ENCODE measurements at regions not wholly inside any gene's neighbourhood (a gene's known extent, or its start where the extent isn't known, plus 50 kb on each side); places are given as distances from the start of the nearest gene placed in this dataset.

GRCh38 chr12:125408718-125409117 is 343.5 kb downstream of the AACS start:
- Histone ChIP-seq H3K9me2 (ENCODE audit: insufficient read depth) (no peaks in the 10 kb centered on the region), H3K9ac (no peak overlapping the region), H3K4me3 (no peak overlapping the region), H3K4me1 (ENCODE audit: insufficient read depth) (no peaks in the 10 kb centered on the region), H3K9me3 (ENCODE audit: low read depth) (no peaks in the 10 kb centered on the region), H3K79me2 (ENCODE audit: insufficient read depth) (no peaks in the 10 kb centered on the region), H3K4me2 (ENCODE audit: unreplicated experiment) (no peak overlapping the region), H3K27ac (no peak overlapping the region), H3F3A (ENCODE audit: insufficient read depth) (no peaks in the 10 kb centered on the region), H4K20me1 (ENCODE audit: insufficient read depth) (no peaks in the 10 kb centered on the region), H3K27me3 (replicated peaks; ENCODE audit: insufficient read depth) (no peaks in the 10 kb centered on the region), H2AFZ (no peak overlapping the region), H3K36me3 (ENCODE audit: low read depth) (no peaks in the 10 kb centered on the region)
- WGBS, 2 experiments (ENCODE audit: low coverage in 1 of 2, low lambda C conversion rate in 2 of 2, missing lambda C conversion rate in 2 of 2), result 23 to 24% methylated on average over 3 of the region's 3 CpGs
- in situ Hi-C loops (cut with MboI), result no loop called here
- no peak for TF ChIP-seq EZH2phosphoT487 (IDR thresholded peaks at IDR 0.05; ENCODE audit: insufficient read depth, low read depth)
- TF ChIP-seq EZH2 (IDR thresholded peaks at IDR 0.05; ENCODE audit: insufficient read depth, poor library complexity, severe bottlenecking), result no peak
- DNase-seq, result no peak

GRCh38 chr12:125412506-125412905 is 347.3 kb downstream of the AACS start:
- H3K27ac ChIP-seq, result no peak overlapping the region
- H3F3A ChIP-seq (ENCODE audit: insufficient read depth), result no peaks in the 10 kb centered on the region
- H4K20me1 ChIP-seq (ENCODE audit: insufficient read depth), result no peaks in the 10 kb centered on the region
- H3K4me1 ChIP-seq (ENCODE audit: insufficient read depth), result no peaks in the 10 kb centered on the region
- no peaks in the 10 kb centered on the region for H3K9me3 ChIP-seq (ENCODE audit: low read depth)
- H3K4me2 ChIP-seq (ENCODE audit: unreplicated experiment), result no peak overlapping the region
- H3K79me2 ChIP-seq (ENCODE audit: insufficient read depth), result no peaks in the 10 kb centered on the region
- H3K4me3 ChIP-seq, result no peak overlapping the region
- no peak for DNase-seq
- no peak overlapping the region for H2AFZ ChIP-seq
- no peaks in the 10 kb centered on the region for H3K27me3 ChIP-seq (replicated peaks; ENCODE audit: insufficient read depth)
- TF ChIP-seq EZH2 (IDR thresholded peaks at IDR 0.05; ENCODE audit: insufficient read depth, poor library complexity, severe bottlenecking), result no peak
- no peak for TF ChIP-seq EZH2phosphoT487 (IDR thresholded peaks at IDR 0.05; ENCODE audit: insufficient read depth, low read depth)
- in situ Hi-C loops (cut with MboI), result no loop called here
- H3K9ac ChIP-seq, result no peak overlapping the region
- H3K9me2 ChIP-seq (ENCODE audit: insufficient read depth), result no peaks in the 10 kb centered on the region
- 58 to 63% methylated on average over 11 of the region's 11 CpGs for WGBS, 2 experiments (ENCODE audit: low coverage in 1 of 2, low lambda C conversion rate in 2 of 2, missing lambda C conversion rate in 2 of 2)
- H3K36me3 ChIP-seq (ENCODE audit: low read depth), result no peaks in the 10 kb centered on the region

- WGBS, 2 experiments (ENCODE audit: low coverage in 1 of 2, low lambda C conversion rate in 2 of 2, missing lambda C conversion rate in 2 of 2), result 11 to 16% methylated on average over 3 of the region's 3 CpGs
- no peaks in the 10 kb centered on the region for H3K27me3 ChIP-seq (replicated peaks; ENCODE audit: insufficient read depth)
Observed at GRCh38 chr12:125417446-125417845, 352.2 kb downstream of the AACS start.

GRCh38 chr12:125418902-125419564 is 353.8 kb downstream of the AACS start:
- Histone ChIP-seq H3K27me3 (replicated peaks; ENCODE audit: insufficient read depth) (no peaks in the 10 kb centered on the region), H3K79me2 (ENCODE audit: insufficient read depth) (no peaks in the 10 kb centered on the region), H3K9me2 (ENCODE audit: insufficient read depth) (no peaks in the 10 kb centered on the region), H3F3A (ENCODE audit: insufficient read depth) (no peaks in the 10 kb centered on the region), H3K9me3 (ENCODE audit: low read depth) (no peaks in the 10 kb centered on the region), H3K9ac (no peak overlapping the region), H3K27ac (no peak overlapping the region), H4K20me1 (ENCODE audit: insufficient read depth) (no peaks in the 10 kb centered on the region), H3K4me1 (ENCODE audit: insufficient read depth) (no peaks in the 10 kb centered on the region), H3K4me2 (ENCODE audit: unreplicated experiment) (no peak overlapping the region), H3K36me3 (ENCODE audit: low read depth) (no peaks in the 10 kb centered on the region), H3K4me3 (no peak overlapping the region), H2AFZ (no peak overlapping the region)
- TF ChIP-seq EZH2phosphoT487 (IDR thresholded peaks at IDR 0.05; ENCODE audit: insufficient read depth, low read depth) (no peak), EZH2 (IDR thresholded peaks at IDR 0.05; ENCODE audit: insufficient read depth, poor library complexity, severe bottlenecking) (no peak)
- in situ Hi-C loops (cut with MboI), result no loop called here
- WGBS, 2 experiments (ENCODE audit: low coverage in 1 of 2, low lambda C conversion rate in 2 of 2, missing lambda C conversion rate in 2 of 2), result 22 to 23% methylated on average over 7 of the region's 7 CpGs
- no peak for DNase-seq

More at GRCh38 chr12:125417446-125417845, 352.2 kb downstream of the AACS start:
- Histone ChIP-seq H3F3A (ENCODE audit: insufficient read depth) (no peaks in the 10 kb centered on the region), H3K9me3 (ENCODE audit: low read depth) (no peaks in the 10 kb centered on the region), H3K79me2 (ENCODE audit: insufficient read depth) (no peaks in the 10 kb centered on the region), H2AFZ (no peak overlapping the region), H4K20me1 (ENCODE audit: insufficient read depth) (no peaks in the 10 kb centered on the region), H3K9me2 (ENCODE audit: insufficient read depth) (no peaks in the 10 kb centered on the region), H3K4me3 (no peak overlapping the region), H3K9ac (no peak overlapping the region), H3K36me3 (ENCODE audit: low read depth) (no peaks in the 10 kb centered on the region), H3K27ac (no peak overlapping the region), H3K4me1 (ENCODE audit: insufficient read depth) (no peaks in the 10 kb centered on the region), H3K4me2 (ENCODE audit: unreplicated experiment) (no peak overlapping the region)
- TF ChIP-seq EZH2 (IDR thresholded peaks at IDR 0.05; ENCODE audit: insufficient read depth, poor library complexity, severe bottlenecking) (no peak), EZH2phosphoT487 (IDR thresholded peaks at IDR 0.05; ENCODE audit: insufficient read depth, low read depth) (no peak)
- no peak for DNase-seq
- in situ Hi-C loops (cut with MboI), result no loop called here

All from GM23248 (cell line).